Suppressor macrophage (primary cell): ENCODE measurements at regions not wholly inside any gene's neighbourhood (a gene's known extent, or its start where the extent isn't known, plus 50 kb on each side); places are given as distances from the start of the nearest gene placed in this dataset.

Experiments
- DNase-seq, 4 experiments: peaks; one replicate each; pipeline ENCODE4 v3.0.0-alpha.2; 2020 to 2022

DNA sequence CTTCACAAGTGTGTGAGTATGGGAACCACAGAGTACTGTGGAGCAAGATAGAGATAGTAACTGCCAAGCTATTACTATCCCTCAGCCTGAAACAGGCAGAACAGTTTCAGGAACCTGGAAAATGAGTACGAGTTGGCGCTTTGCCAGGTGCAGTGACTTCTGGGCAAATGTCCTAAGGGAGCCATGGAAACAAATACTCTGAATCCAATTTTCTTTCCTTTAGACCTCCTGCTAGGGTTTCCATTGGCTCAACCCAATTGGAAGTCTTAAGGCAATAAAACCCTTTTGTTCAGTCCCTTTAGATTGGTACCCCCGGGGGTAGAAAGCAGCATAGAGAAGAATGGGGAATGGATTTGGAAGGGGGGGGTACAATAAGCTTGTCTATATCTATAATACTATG is 205.0 kb upstream of the EPHA7 start:
- peak in 2 of 4 experiments; percentile 2 for DNase-seq

DNA sequence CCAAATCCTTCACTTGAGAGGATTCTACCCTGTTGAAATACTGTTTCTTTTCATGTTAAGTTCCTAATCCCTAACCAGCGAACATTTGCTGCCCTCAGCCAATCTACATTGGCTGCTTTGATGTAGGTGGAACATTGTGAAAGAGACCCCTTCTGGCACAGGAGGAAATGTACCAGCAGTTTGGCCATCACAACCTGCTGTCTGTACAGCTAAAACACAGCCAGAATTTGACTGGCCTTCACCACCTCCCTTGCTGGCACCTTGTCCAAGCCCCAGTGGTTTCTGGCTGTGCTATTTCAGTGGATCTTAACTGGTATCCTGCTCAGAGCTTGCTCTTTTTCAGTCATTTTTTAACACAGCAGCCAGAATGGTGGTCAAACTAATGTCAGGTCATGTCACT is 202.1 kb upstream of the EPHA7 start:
- DNase-seq, result no peak

DNA sequence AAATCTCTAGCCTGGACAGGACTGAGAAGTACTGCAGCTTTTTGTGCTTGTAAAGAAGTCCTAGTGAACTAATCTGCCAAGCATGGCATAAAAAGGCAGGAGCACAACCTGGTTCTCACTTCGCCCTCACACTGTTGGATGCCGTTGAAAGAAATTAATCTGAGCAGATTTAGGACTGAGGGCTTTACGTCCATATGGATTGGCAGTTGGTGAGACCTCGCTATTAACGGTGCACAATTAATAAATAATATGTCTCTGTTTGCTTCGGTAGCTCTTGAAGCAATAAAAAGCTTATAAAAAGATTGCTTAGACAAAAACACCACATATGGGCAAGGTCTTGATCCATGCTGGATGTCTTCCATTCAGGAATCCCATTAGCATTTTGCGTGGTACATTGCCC is 185.6 kb upstream of the EPHA7 start:
- no peak for DNase-seq

DNA sequence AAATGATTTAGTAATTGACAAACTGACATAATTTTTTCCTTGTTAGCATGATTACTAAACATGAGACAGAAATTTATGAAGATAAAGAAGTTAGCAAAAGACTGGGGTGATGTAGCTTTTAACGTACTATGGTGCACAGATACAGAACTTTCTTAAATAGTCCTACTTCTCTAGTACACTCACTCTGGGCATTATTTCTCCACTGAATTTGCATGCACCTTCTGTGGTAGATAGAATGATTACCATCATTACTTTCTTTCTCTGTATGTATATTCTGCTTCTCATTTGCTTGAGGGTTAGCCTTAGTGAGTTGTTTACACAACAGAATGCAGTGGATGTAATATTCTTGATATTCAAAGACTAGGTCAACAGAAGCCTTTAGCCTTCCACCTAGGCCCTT is 173.1 kb upstream of the EPHA7 start:
- DNase-seq, result no peak

DNA sequence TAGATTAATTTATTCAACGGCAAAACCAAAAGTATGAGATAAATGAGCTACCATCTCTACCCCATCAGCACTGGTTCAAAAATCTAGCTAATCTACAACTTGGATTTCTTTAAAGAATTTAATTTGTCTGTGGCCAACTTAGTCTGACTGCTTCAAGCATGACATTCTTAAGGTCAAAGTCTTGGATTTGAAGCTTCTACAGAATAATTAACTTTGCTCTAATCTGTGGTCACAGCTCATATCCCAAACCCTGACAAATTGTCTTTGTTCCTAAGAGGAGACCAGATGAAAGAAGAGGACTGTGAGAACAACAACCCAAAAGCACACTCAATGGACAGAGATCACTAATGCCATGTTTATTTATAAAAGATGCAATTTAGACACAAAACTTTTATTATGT is 166.9 kb upstream of the EPHA7 start:
- no peak for DNase-seq

DNA sequence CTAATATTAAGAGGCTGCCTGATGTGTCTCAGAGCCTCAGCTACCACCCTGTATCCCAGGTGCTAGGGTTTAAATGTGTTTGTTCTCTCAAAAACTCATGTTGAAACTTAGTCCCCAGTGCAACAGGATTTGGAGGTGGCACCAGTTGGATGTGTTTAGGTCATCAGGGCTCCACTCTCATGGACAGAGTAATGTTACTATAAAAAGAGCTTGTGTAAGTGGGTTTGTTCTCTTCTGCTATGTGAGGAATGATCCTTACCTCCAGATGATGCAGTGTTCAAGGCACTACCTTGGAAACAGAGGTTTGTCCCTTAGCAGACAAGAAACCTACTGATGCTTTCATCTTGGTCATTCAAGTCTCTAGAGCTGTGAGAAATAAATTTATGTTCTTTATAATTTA is 164.9 kb upstream of the EPHA7 start:
- DNase-seq, result no peak

DNA sequence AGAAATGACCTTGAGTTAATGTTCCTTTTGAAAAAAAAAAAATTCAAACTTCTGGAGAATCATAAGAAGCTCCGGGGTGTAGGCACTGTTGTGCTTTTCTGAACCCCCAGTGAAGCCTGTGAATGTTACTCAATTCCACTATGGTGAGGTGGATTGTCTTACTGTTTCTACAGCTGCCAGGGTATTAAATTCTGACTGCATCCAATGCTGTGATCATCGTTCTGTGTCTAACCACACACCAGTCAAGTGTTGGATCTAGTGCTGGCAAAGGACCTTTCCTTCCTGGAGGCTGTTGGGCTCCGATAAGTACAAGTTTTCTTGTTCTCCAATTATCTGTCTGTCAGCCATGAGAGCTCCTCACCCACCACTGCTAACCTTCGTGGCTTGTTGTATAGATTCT is 162.0 kb upstream of the EPHA7 start:
- DNase-seq, result no peak

DNA sequence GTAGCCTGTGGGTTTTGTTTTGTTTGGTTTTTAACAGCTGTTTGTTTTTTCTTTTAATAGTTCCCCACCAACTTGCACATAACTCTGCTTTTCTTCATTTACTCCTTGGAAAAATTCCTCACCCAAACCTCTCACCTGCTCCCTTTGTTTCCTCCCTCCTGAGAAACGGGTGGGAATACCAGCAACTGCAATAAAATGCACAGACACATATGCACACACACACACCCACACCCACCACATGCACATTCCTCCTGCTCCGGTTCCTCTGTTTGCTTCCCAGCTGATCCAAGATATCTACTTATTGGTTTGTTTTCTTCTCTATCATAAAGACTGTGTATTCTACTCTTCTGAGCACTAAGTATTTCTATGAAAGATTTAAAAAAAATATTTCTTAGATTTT is 161.1 kb upstream of the EPHA7 start:
- no peak for DNase-seq

DNA sequence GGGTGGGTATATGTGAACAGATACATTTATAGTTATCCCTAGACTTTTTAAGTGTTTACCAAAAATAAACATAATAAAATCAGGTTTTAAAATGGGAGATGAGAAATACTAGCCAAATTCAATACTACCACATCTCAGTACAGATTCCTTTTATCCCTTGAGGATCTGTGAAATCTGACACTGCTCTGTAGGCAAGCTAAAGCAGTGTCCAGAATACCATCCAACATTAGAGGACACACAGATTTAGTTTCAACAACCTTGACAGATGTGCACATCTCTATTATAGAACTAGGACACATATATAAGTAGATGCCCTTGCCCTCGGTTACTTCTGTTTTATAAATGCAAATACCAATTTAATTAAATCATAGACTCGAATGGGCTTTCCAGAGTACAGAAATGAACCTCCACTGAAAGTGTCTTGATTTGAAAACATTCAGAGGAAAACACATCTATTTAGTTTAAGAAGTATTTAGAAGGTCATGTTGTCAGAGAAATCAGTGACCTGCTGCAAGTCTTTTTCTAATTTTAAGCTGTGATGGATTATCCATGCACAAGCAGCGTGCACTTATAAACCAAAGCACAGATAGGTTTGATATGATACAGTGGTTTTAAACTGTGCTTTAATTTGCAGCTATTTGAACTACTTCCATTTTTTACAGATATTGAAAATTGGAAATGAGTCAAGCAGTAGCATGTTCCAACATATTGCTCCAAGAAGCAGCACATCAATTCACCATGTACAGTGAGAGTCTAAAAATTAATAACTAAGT is 156.3 kb upstream of the EPHA7 start:
- no peak for DNase-seq

DNA sequence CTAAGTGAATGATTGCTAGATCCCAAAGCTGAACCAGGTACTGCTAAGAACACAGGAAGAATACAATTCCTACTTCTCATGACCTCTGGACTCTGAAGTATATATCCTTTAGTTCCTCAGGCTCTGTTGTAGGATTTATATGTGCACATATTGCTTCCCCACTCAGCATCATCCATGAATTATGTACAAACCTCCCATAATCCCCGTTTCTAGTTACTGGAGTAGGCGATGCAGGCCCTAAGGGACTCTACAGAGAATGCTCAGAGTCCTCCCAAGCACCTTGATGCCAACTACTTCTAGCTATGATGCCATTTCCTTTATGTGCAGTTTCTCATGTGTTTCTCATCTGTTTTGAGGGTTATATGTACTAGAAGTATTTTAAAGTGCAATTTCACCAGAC is 154.9 kb upstream of the EPHA7 start:
- no peak for DNase-seq

DNA sequence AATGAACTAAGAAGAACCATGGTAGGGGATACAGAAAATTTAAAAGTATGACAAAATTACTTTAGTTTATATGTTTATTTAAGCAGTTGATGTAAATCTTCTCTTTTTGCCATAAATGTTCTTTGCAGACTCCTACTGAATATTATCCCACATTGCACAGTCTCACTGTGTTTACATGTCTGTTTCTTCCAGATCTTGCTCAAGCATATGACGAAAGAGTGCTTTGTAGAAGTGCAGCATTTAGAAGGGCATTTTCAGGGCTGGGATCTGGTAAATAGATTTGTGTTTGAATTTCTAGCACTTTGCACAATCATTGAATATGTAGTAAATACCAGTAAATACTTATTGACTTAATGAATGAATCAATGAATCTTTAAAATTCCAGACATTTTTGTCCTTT is 152.0 kb upstream of the EPHA7 start:
- no peak for DNase-seq

DNA sequence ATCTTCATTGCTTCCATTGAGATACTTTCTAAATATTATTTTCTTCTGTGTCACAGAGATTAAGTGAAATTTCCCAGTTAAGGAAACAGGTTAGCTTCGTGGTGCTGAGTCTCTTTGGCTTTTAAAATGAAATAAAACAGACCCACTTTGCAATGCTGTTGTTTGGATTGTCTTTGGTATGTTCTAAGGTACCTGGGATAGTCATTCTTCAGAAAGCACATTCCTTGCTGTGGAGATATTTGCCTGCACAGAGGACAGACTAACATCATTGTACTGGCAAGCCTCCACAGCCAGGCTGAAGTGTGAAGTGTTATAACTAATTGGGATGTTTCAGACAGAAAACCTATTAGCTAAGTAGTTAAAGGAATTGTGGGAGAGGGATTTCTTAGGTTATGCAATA is 148.8 kb upstream of the EPHA7 start:
- DNase-seq, result no peak

DNA sequence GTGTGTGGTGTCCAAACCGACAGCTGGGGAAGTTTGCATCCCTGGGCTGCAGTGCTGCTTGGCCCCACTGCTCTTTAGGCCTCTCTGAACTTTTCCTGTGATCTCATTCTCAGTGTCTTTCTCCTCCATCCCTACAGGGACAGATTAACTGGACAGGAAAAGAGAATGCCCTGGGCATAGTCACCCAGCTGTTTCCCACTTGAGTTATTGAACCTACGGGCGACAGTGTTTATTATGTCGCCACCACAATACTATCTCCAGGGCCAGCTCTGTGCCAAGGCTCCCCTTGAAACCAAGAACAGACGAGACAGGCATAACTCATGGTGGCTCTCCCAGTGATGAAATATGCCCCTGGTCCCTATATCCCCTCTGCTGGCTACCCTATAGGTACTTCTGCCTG is 147.8 kb upstream of the EPHA7 start:
- no peak for DNase-seq

DNA sequence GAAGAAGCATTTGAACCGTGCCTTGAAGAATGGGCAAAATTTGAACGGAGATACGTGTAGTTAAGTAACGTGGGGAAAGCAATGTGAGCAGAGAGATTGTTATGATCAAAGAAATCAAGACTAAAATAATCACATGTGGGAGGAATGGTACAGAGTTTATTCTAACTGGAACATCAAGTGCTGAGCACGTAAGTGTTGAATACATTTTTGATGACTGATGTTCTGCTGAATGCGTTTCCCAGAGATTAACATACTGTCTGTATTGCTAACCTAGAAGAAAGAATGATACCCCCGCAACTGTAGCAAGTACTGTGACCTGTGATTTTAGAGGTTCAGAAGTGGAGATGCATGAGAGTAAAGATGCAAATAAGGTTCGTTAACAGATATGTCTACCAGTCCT is 146.9 kb upstream of the EPHA7 start:
- no peak for DNase-seq

DNA sequence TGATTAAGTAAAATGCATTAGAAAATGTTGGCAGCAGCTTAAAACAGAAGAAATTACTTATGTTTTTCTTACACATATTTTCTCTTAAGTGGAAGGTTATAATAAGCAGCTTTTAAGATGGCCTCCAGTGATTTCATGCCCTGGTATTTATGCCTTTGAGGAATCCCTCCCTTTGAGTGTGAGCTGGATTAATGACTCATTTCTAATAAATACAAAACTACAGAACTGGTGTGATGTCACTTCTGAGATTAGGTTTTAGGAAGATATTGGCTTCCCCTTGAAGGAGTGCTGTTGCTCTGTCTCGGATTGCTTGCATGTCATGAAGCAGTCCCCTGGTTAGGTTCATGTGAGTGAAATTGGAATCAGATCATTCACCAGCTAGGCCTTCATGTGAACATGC is 143.2 kb upstream of the EPHA7 start:
- no peak for DNase-seq

DNA sequence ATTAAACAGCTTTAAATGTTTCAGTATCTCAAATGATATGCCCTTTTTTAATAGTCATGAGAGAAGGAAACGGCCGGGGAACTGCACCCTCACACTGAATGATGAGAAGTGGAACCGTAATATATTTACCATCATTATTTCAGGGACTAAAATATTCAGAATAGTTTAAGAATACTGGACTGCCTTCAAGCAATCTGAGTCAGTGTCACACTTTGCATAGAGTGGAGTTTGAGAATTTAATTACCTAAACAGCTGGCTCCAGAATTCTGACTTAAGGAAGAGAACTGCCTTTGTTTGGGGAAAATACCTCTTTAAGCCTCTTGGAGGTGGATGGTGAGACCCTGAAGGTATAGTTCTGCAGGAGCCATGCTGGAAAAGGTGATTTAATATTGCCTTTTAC is 135.9 kb upstream of the EPHA7 start:
- no peak for DNase-seq

DNA sequence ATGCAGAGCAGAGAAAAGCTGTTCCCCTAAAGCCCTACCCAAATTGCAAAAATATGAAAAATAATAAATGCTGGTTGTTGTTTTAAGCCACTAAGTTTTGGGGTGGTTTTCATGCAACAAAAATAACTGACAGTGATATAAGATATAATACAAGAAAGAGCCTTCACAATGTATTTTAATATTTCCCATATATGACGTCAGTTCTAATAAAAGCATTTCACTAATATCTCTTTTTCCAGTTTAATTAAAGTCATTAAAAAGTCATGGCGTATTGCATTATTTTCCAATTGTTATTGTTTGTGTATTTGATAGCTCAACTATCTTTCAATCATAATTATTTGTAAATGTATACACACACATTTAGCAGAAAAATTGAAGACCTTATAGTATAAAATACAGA is 134.7 kb upstream of the EPHA7 start:
- no peak for DNase-seq

DNA sequence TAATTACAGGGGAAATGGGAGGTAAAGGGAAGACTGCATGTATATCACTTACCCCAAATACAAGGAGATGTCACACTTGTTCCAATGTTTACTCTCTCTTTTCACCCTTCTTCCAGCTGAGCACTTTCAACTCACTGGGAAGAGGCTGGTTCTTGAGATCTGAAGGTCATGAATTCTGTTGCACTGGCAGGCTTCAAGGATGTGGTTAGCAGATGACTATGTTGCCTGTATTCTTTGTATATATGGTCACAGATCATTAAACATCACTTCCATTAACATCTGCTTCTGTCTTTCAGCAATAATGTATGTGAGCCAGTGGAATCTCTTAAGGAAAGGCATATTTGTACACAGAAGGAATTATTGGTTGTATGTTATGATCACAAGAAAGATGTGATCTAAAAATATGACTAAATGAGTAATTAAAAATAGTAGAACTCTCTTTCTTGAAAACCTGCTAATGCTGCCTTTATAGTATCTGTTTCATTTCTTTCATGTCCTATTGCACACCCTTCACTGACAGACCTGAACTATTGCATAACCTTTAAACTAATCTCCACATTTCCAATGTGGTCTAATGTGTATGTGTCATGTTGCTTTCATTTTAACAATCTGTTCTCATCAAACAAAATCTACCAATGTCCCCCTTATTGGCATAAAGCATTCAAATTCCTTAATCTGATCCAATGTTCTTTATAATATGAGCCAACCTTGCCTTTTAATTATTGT is 131.4 kb upstream of the EPHA7 start:
- DNase-seq, result no peak

DNA sequence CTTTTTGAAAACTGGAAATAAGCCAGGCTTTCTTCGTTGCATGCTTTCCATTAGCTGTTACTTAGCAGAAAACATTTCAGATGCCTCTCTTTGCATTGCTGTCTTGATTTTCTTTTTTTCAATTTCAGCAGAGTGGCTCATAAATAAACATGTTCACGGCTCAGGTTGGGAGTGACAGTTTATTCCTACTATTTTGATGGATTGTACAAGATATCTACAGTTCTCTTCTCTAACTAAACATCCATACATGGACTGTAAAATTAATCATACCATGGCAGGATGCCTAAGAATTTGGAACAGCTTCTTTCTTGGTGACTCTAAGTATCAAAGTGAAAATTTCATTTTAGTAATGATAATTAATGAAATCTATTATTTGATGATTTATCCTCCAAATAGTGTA is 130.5 kb upstream of the EPHA7 start:
- DNase-seq, result no peak

DNA sequence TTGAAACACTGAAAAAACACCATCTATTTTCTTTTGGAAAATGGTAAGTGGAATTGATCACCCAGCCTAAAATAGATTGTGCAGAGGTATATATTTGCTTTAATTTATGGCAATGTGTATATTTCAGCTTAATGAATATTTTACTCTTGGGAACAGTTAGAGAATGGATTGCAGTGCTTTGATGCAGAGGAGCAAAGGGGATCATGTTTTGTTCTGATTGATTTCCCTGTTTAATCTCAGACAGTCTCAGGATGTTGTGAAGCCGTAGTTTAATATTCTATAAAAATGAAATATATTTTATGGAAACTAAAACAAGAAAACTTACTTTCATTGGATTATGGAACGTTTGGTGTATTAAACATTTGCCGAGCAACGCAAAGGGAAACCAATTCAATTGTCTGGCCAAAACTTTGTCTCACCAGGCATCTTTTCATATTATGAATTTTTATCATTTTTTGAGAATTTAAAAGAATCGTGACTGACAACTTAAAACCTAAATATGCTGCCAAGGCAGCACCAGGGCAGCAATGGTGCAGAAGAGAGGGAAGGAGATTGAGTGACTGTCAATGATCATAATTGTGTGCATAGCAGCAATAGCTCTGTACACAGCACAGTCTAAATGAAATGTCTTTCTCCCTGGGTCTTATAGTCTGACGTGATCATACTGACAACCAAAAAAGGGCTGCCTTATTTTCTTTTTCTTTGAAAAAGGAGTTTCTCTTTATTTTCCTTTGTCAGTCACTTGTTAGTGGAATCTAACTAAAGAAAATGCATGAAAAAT is 105.5 kb upstream of the EPHA7 start:
- no peak for DNase-seq

DNA sequence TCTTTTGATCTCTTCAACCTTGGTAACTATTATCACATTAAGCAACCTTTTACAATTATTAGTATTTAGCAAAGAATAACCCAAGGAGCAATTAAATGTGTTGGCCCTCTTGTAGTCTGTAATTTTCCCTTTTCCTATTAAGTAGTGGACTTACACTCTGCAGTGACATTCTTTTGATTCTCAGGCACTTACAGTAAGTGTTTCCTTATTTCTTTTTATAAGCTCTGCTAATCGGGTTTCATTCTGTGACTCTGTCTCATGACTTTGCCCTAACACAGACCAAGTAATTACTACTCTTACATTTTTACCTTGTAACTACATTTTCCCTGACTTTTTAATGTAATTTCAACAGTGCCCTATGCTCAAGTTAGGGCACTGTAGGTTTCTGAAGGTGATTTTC is 104.0 kb upstream of the EPHA7 start:
- no peak for DNase-seq

DNA sequence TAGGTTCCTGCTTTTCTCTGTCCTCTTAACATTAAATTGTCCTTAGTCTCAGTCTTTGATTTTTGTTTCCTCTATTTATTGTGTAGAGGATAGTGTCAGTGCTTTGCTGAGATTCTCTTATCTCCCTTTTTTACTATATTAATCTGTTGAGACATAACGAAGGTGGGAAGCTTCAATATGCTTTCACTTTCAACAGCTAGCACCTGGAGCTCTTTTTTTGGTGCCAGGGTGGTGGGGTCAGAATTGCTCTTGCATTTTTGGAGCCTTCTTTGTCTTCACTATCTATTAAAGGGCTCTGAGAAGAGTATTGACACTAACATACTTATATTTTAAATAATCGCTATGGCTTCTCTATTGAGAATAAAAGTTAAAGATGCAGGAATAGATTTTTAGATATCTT is 97.1 kb upstream of the EPHA7 start:
- DNase-seq, result no peak

DNA sequence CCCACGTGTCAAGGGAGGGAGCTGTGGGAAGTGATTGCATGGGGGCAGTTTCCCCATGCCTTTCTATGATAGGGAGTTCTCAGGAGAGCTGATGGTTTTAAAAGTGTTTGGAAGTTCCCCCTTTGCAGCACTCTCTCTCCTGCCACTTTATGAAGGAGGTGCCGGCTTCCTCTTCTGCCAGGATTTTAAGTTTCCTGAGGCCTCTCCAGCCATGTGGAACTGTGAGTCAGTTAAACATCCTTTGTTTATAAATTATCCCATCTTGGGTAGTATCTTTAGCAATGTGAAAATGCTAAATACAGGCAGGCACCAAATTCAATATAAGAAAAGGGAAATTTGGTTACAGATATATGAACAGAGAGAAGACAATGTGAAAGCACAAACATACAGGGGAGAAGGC is 96.4 kb upstream of the EPHA7 start:
- DNase-seq, result no peak

DNA sequence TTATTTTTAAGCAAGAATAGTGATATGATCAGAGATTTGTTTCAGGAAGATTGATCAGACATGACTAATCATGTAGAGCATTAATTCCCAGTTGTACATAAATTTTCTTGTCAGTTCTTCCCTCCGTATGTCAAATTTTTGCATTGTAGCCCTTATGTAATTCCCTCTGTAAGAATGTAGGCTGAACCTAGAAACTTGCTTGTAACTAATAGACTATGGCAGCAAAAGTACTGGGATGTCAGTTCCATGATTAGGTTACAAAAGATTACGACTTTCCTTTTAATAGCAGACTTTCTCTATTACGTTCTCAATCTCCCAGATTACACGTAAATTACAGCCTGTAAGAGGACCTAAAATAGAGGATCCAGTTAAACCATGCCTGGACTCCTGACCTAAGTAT is 79.4 kb upstream of the EPHA7 start:
- no peak for DNase-seq
